K562 (cell line): ENCODE measurements at regions not wholly inside any gene's neighbourhood (a gene's known extent, or its start where the extent isn't known, plus 50 kb on each side); places are given as distances from the start of the nearest gene placed in this dataset.

Experiments
- ATAC-seq: fragments of 200-7000 bp; cut with Tn5 transposase; 3 replicates; pipeline ENCODE4 v1.9.1; 2020; ENCODE audit warnings: moderate library complexity
- BruUV-seq: library from RNA; stranded (reverse); fragments of 400-500 nt; replicated peaks from 2 replicates; lab custom pipeline; 2021; lab: Mats Ljungman, UMichigan
- CTCF ChIA-PET: fragments of 300-600 bp; formaldehyde crosslinking; extraction: SDS; loops from one replicate; lab custom pipeline; 2021; ENCODE audit warnings: low intra/inter-chr PET ratio; lab: Yijun Ruan, JAX
- POLR2A ChIA-PET: fragments of 300-600, 350-650 bp; sonication (Branson Sonifier 250); formaldehyde crosslinking; extraction: SDS; loops from one replicate; lab custom pipeline; 2021; ENCODE audit warnings: antibody characterized with exemption, inconsistent platforms; lab: Yijun Ruan, JAX
- DNase-seq, 4 experiments: peaks; one replicate each; pipeline versions ENCODE4 v3.0.0 to v3.0.0-alpha.2; 2011 to 2018; ENCODE audit warnings: low spot score in 3 of 4, mixed read lengths in 3 of 4; ENCODE audit errors: extremely low read depth in 1 of 4
- FAIRE-seq: peaks from 2 replicates; lab custom pipeline; 2011; peaks lifted over from hg19 to GRCh38; lab: Jason Lieb, UNC
- H2AFZ ChIP-seq: 2 replicates; pipeline ENCODE4 v1.6.0; 2011; ENCODE audit warnings: low read depth, low read length, control low read depth, inconsistent platforms
- H3K27ac ChIP-seq: fragments of 200-600 bp; 3 replicates; pipeline ENCODE4 v1.8.0; 2011; ENCODE audit warnings: low read depth, mild to moderate bottlenecking, control low read depth, inconsistent platforms, low read length, moderate library complexity, mixed read lengths; ENCODE audit errors: extremely low read depth
- H3K27me3 ChIP-seq, 2 experiments: fragments of 300-600 bp in 1 of 2; 2 replicates in 1 of 2; 3 replicates in 1 of 2; pipeline versions ENCODE4 v1.6.0 to v1.8.0; 2011; ENCODE audit warnings: inconsistent platforms in 2 of 2, low read length in 2 of 2, mild to moderate bottlenecking in 1 of 2, mixed read lengths in 1 of 2, moderate library complexity in 1 of 2; ENCODE audit not compliant: control insufficient read depth in 2 of 2, insufficient read depth in 2 of 2
- H3K36me3 ChIP-seq: fragments of 300-600 bp; 3 replicates; pipeline ENCODE4 v1.8.0; 2011; ENCODE audit warnings: mild to moderate bottlenecking, low read length, inconsistent platforms; ENCODE audit not compliant: control insufficient read depth, insufficient read depth
- H3K4me1 ChIP-seq, 2 experiments: fragments of 200-600 bp in 1 of 2; replicated peaks in 1 of 2; 2 replicates in 1 of 2; 3 replicates in 1 of 2; pipeline versions ENCODE4 v1.5.1 to v1.8.0; 2011; ENCODE audit warnings: inconsistent platforms in 2 of 2, low read length in 2 of 2, mild to moderate bottlenecking in 1 of 2, mixed read lengths in 1 of 2, moderate library complexity in 1 of 2; ENCODE audit not compliant: control insufficient read depth in 2 of 2, insufficient read depth in 2 of 2
- H3K4me2 ChIP-seq: 2 replicates; pipeline ENCODE4 v1.6.1; 2011; ENCODE audit warnings: low read length, control low read depth, inconsistent platforms, mixed read lengths; ENCODE audit not compliant: insufficient read depth
- H3K4me3 ChIP-seq: fragments of 200-600 bp; sonication (generic), shearing (Covaris generic); 2 replicates; pipeline ENCODE4 v1.5.1; 2016; ENCODE audit warnings: control low read depth, inconsistent platforms
- H3K79me2 ChIP-seq: fragments of 200-600 bp; 3 replicates; pipeline ENCODE4 v1.8.0; 2011; ENCODE audit warnings: low read length, inconsistent platforms; ENCODE audit not compliant: control insufficient read depth, insufficient read depth
- H3K9ac ChIP-seq, 2 experiments: 2 replicates each; pipeline versions ENCODE4 v1.6.0 to v1.6.1; 2011; ENCODE audit warnings: low read depth in 2 of 2, low read length in 2 of 2, control low read depth in 1 of 2, inconsistent platforms in 1 of 2, mild to moderate bottlenecking in 1 of 2, mixed read lengths in 1 of 2; ENCODE audit not compliant: insufficient read depth in 1 of 2
- H3K9me1 ChIP-seq: one replicate; pipeline ENCODE4 v1.6.0; 2011; ENCODE audit warnings: inconsistent platforms, mild to moderate bottlenecking, low read length, moderate library complexity; ENCODE audit not compliant: control insufficient read depth, insufficient read depth
- H3K9me3 ChIP-seq: replicated peaks from 2 replicates; pipeline ENCODE4 v1.5.1; 2011; ENCODE audit warnings: low read depth, low read length, inconsistent platforms; ENCODE audit not compliant: control insufficient read depth, insufficient read depth
- H4K20me1 ChIP-seq: replicated peaks from 2 replicates; pipeline ENCODE4 v1.6.1; 2011; ENCODE audit warnings: low read length, inconsistent platforms, mixed read lengths; ENCODE audit not compliant: control insufficient read depth, insufficient read depth
- ASH1L ChIP-seq: fragments of 450-650 bp; IDR thresholded peaks from 2 replicates; pipeline ENCODE4 v1.6.1; 2018; ENCODE audit warnings: borderline replicate concordance, mild to moderate bottlenecking, low read depth; ENCODE audit not compliant: partially characterized antibody
- COPS2 ChIP-seq: fragments of 450-650 bp; conservative IDR thresholded peaks from 2 replicates; pipeline ENCODE4 v1.6.1; 2016; ENCODE audit warnings: mild to moderate bottlenecking, moderate library complexity
- EP300 ChIP-seq: IDR thresholded peaks from 2 replicates; pipeline ENCODE4 v1.6.1; 2012; ENCODE audit warnings: low read length, improper control_type of control experiment
- HOMEZ ChIP-seq: fragments of 250-450 bp; sonication (Bioruptor Pico); IDR thresholded peaks from 2 replicates; pipeline ENCODE4 v1.4.0; 2020; ENCODE audit warnings: mild to moderate bottlenecking, moderate library complexity
- MTF1 ChIP-seq: fragments of 250-450 bp; sonication (Bioruptor Pico); IDR thresholded peaks from 2 replicates; pipeline ENCODE4 v1.9.0; 2021; ENCODE audit warnings: moderate library complexity, mild to moderate bottlenecking, inconsistent platforms, borderline replicate concordance
- POLR2H ChIP-seq: IDR thresholded peaks from 2 replicates; pipeline ENCODE4 v1.6.1; 2016; ENCODE audit warnings: missing genetic modification characterization, low read depth, mild to moderate bottlenecking, control low read depth, missing compliant biosample characterization, moderate library complexity
- ZNF589 ChIP-seq: fragments of 200-800 bp; sonication (Bioruptor generic); IDR thresholded peaks from 2 replicates; pipeline ENCODE4 v1.6.1; 2016; ENCODE audit warnings: low read depth, missing genetic modification characterization, missing compliant biosample characterization
- WGBS: fragments of 100-300 bp; shearing (Covaris generic); methylation state at CpG from one replicate; pipeline ENCODE4 v1.1.6; 2016; ENCODE audit warnings: low coverage, mixed read lengths; ENCODE audit not compliant: insufficient coverage; ENCODE audit errors: missing lambda C conversion rate; 5-methylcytosine and 5-hydroxymethylcytosine counted together
- in situ Hi-C: fragments of 300-500 bp; cut with MboI; formaldehyde crosslinking; loops from 4 replicates; pipeline ENCODE4 v1.15.0; 2018; ENCODE audit warnings: inconsistent platforms, mixed read lengths
- intact Hi-C: fragments of 100-400 bp; cut with micrococcal nuclease; formaldehyde crosslinking; loops from 2 replicates; pipeline ENCODE4 v1.14.2; 2022

DNA sequence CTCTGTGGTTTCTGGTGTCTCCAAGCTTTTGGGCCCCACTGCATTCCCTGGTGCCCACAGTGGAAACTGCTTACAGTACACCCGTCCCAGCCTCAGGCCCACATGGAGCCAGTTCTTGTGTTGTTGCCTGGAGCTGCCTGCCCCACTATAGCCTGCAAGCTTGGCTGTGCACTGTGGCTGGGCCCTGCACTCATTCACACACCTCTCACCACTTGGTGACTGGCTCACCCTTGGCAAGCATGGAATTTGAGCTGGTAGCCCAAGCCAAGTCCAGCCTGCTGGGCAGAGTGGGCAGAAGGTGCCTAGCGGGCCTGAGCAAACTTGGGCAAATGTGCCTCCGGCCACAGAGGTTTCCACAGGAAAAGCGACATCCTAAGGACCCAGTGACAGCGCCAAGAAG is 472.3 kb downstream of the MMUT start:
- FAIRE-seq = no peak
- Histone ChIP-seq H3K4me1 (no peaks in the 10 kb centered on the region), H4K20me1 (no peaks in the 10 kb centered on the region), H3K9me3 (no peaks in the 10 kb centered on the region), H3K4me2 (no peak overlapping the region), H2AFZ (no peak overlapping the region), H3K9me1 (no peaks in the 10 kb centered on the region), H3K36me3 (no peaks in the 10 kb centered on the region), H3K79me2 (no peaks in the 10 kb centered on the region), H3K9ac (no peak overlapping the region), H3K27ac (no peak overlapping the region), H3K4me3 (no peak overlapping the region), H3K27me3 (no peaks in the 10 kb centered on the region)
- intact Hi-C loops (no loop called here), in situ Hi-C loops (no loop called here)
- no peak for DNase-seq
- BruUV-seq = no TSS peak
- TF ChIP-seq ZNF589 (CRISPR knock-in tag) (no peak), EP300 (no peak), POLR2H (tag) (no peak), ASH1L (no peak), MTF1 (CRISPR knock-in tag) (no peak), COPS2 (no peak), HOMEZ (CRISPR knock-in tag) (no peak)
- 2% methylated on average over 5 of the region's 5 CpGs for WGBS
- CTCF ChIA-PET = no interaction called here
- POLR2A ChIA-PET = no interaction called here
- no peak for ATAC-seq
